Esophagus (tissue), 2 donors: ENCODE measurements at regions not wholly inside any gene's neighbourhood (a gene's known extent, or its start where the extent isn't known, plus 50 kb on each side); places are given as distances from the start of the nearest gene placed in this dataset.
"Not testable (repeated sequence)": the region's sequence is repeated elsewhere in the genome, so short reads cannot be mapped to it uniquely, and the experiment has no call there.

ENCODE experiments used
- H3K27ac ChIP-seq, 2 donors: one replicate each; pipeline ENCODE4 v1.5.1; 2013; ENCODE audit warnings: low read depth in 2 of 2, mild to moderate bottlenecking in 2 of 2, inconsistent platforms in 1 of 2, low read length in 1 of 2, moderate library complexity in 1 of 2
- H3K27me3 ChIP-seq, 2 donors: one replicate each; pipeline ENCODE4 v1.6.1; 2013; ENCODE audit warnings: low read length in 2 of 2, control low read depth in 1 of 2, mild to moderate bottlenecking in 1 of 2; ENCODE audit not compliant: insufficient read depth in 2 of 2, control insufficient read depth in 1 of 2
- H3K36me3 ChIP-seq, 2 donors: one replicate each; pipeline ENCODE4 v1.6.1; 2013; ENCODE audit warnings: low read length in 1 of 2; ENCODE audit not compliant: control insufficient read depth in 2 of 2, insufficient read depth in 2 of 2
- H3K4me1 ChIP-seq, 2 donors: one replicate each; pipeline ENCODE4 v1.6.1; 2013; ENCODE audit warnings: low read length in 1 of 2; ENCODE audit not compliant: control insufficient read depth in 2 of 2, insufficient read depth in 2 of 2
- H3K4me3 ChIP-seq, 2 donors: one replicate each; pipeline ENCODE4 v1.5.1; 2013; ENCODE audit warnings: low read length in 2 of 2, mild to moderate bottlenecking in 2 of 2, low read depth in 1 of 2, moderate library complexity in 1 of 2
- H3K9me3 ChIP-seq, 2 donors: one replicate each; pipeline ENCODE4 v1.6.1; 2013; ENCODE audit warnings: mild to moderate bottlenecking in 2 of 2, low read depth in 1 of 2, low read length in 1 of 2, moderate library complexity in 1 of 2; ENCODE audit not compliant: control insufficient read depth in 2 of 2, insufficient read depth in 1 of 2
- WGBS, 2 donors: extraction: QIAGEN DNeasy Blood & Tissue Kit; methylation state at CpG; one replicate each; pipeline ENCODE4 v1.1.7; 2013; 5-methylcytosine and 5-hydroxymethylcytosine counted together
- donor health status: healthy with polysubstance abuse.
- donor health status: Bipolar disorder and iron deficiency.

- 36 to 39% methylated on average over 2 of the region's 2 CpGs for WGBS, 2 donors
Observed at GRCh38 chrX:7389576-7389975, 241.6 kb upstream of the PUDP start.

GRCh38 chrX:7385131-7385530, 237.2 kb upstream of the PUDP start:
- H3K27me3 ChIP-seq = no peaks in the 10 kb centered on the region

More at GRCh38 chrX:7389576-7389975, 241.6 kb upstream of the PUDP start:
- Histone ChIP-seq H3K4me3 (no peak overlapping the region), H3K36me3 (no peaks in the 10 kb centered on the region), H3K9me3 (no peaks in the 10 kb centered on the region), H3K4me1 (no peaks in the 10 kb centered on the region), H3K27ac (no peak overlapping the region), H3K27me3 (no peaks in the 10 kb centered on the region)

GRCh38 chrX:7378406-7378805, 230.5 kb upstream of the PUDP start:
- Histone ChIP-seq H3K36me3 (no peaks in the 10 kb centered on the region), H3K9me3 (peaks cover 5 to 10% of the 10 kb centered on the region in 2 donors), H3K27me3 (no peaks in the 10 kb centered on the region), H3K4me1 (no peaks in the 10 kb centered on the region), H3K27ac (no peak overlapping the region), H3K4me3 (no peak overlapping the region)
- 67 to 69% methylated on average over 3 of the region's 3 CpGs for WGBS, 2 donors

More at GRCh38 chrX:7385131-7385530, 237.2 kb upstream of the PUDP start:
- Histone ChIP-seq H3K36me3 (no peaks in the 10 kb centered on the region), H3K4me1 (no peaks in the 10 kb centered on the region), H3K27ac (no peak overlapping the region), H3K4me3 (no peak overlapping the region), H3K9me3 (no peaks in the 10 kb centered on the region)
- WGBS, 2 donors = 68 to 80% methylated on average over 4 of the region's 4 CpGs

- Histone ChIP-seq H3K27me3 (no peaks in the 10 kb centered on the region), H3K4me1 (no peaks in the 10 kb centered on the region), H3K4me3 (no peak overlapping the region), H3K9me3 (peaks cover 5 to 10% of the 10 kb centered on the region in 2 donors), H3K36me3 (no peaks in the 10 kb centered on the region), H3K27ac (no peak overlapping the region)
- WGBS, 2 donors = 57 to 66% methylated on average over 7 of the region's 7 CpGs
Observed at GRCh38 chrX:7372825-7373525, 225.0 kb upstream of the PUDP start.

GRCh38 chrX:7362111-7362510, 214.2 kb upstream of the PUDP start:
- no peaks in the 10 kb centered on the region for H3K9me3 ChIP-seq
- H3K27ac ChIP-seq = no peak overlapping the region
- no peaks in the 10 kb centered on the region for H3K36me3 ChIP-seq
- 61 to 83% methylated on average over 2 of the region's 2 CpGs for WGBS, 2 donors
- H3K4me1 ChIP-seq = no peaks in the 10 kb centered on the region
- no peak overlapping the region for H3K4me3 ChIP-seq
- H3K27me3 ChIP-seq = no peaks in the 10 kb centered on the region

GRCh38 chrX:7351926-7352325, 204.0 kb upstream of the PUDP start:
- no peak overlapping the region for H3K27ac ChIP-seq
- WGBS, 2 donors = 44 to 59% methylated on average over 1 of the region's 1 CpG
- no peaks in the 10 kb centered on the region for H3K9me3 ChIP-seq
- no peaks in the 10 kb centered on the region for H3K27me3 ChIP-seq
- no peak overlapping the region for H3K4me3 ChIP-seq
- no peaks in the 10 kb centered on the region for H3K36me3 ChIP-seq
- no peaks in the 10 kb centered on the region for H3K4me1 ChIP-seq

GRCh38 chrX:7347465-7347864, 199.5 kb upstream of the PUDP start:
- Histone ChIP-seq H3K27me3 (no peaks in the 10 kb centered on the region), H3K4me1 (no peaks in the 10 kb centered on the region), H3K4me3 (no peak overlapping the region), H3K27ac (no peak overlapping the region), H3K9me3 (no peaks in the 10 kb centered on the region), H3K36me3 (no peaks in the 10 kb centered on the region)
- WGBS, 2 donors = 78 to 87% methylated on average over 5 of the region's 5 CpGs

- no peaks in the 10 kb centered on the region for H3K27me3 ChIP-seq
- no peaks in the 10 kb centered on the region for H3K9me3 ChIP-seq
- 90 to 96% methylated on average over 1 of the region's 1 CpG for WGBS, 2 donors
- H3K36me3 ChIP-seq = no peaks in the 10 kb centered on the region
- no peaks in the 10 kb centered on the region for H3K4me1 ChIP-seq
- no peak overlapping the region for H3K27ac ChIP-seq
- H3K4me3 ChIP-seq = no peak overlapping the region
Observed at GRCh38 chrX:7346021-7346420, 198.1 kb upstream of the PUDP start.

- H3K27ac ChIP-seq = no peak overlapping the region
- no peaks in the 10 kb centered on the region for H3K4me1 ChIP-seq
- H3K4me3 ChIP-seq = no peak overlapping the region
- H3K36me3 ChIP-seq = no peaks in the 10 kb centered on the region
- H3K27me3 ChIP-seq = no peaks in the 10 kb centered on the region
- 95% methylated on average over 3 of the region's 3 CpGs for WGBS, 2 donors
- no peaks in the 10 kb centered on the region for H3K9me3 ChIP-seq
Observed at GRCh38 chrX:7343181-7343580, 195.2 kb upstream of the PUDP start.

GRCh38 chrX:7335816-7336362, 187.9 kb upstream of the PUDP start:
- not testable (repeated sequence) for H3K36me3 ChIP-seq, H3K27me3 ChIP-seq, H3K4me1 ChIP-seq, H3K4me3 ChIP-seq, H3K27ac ChIP-seq, H3K9me3 ChIP-seq
- 92 to 100% methylated on average over 2 of the region's 2 CpGs for WGBS, 2 donors
